Left lung (tissue), 4 donors: ENCODE measurements at regions not wholly inside any gene's neighbourhood (a gene's known extent, or its start where the extent isn't known, plus 50 kb on each side); places are given as distances from the start of the nearest gene placed in this dataset.

ENCODE experiments used
- ATAC-seq: fragments of 200-7000 bp; cut with Tn5 transposase; one replicate; pipeline ENCODE4 v1.9.1; 2020; ENCODE audit warnings: moderate library complexity
- DNase-seq, 4 donors: peaks; one replicate each; pipeline ENCODE4 v3.0.0-alpha.2; 2013 to 2020
- H3K27ac ChIP-seq, 2 donors: fragments of 200-600 bp; sonication (generic) in 1 of 2; one replicate each; pipeline versions ENCODE4 v1.5.0 to v1.8.0; 2020 to 2021
- H3K27me3 ChIP-seq, 2 donors: fragments of 200-600 bp; sonication (generic) in 1 of 2; one replicate each; pipeline versions ENCODE4 v1.5.0 to v1.8.0; 2020 to 2021
- H3K36me3 ChIP-seq, 2 donors: fragments of 200-600 bp; sonication (generic) in 1 of 2; one replicate each; pipeline versions ENCODE4 v1.5.0 to v1.8.0; 2020 to 2021
- H3K4me1 ChIP-seq, 2 donors: fragments of 200-600 bp; one replicate each; pipeline ENCODE4 v1.8.0; 2021
- H3K4me3 ChIP-seq, 2 donors: fragments of 200-600 bp; sonication (generic) in 1 of 2; one replicate each; pipeline versions ENCODE4 v1.5.0 to v1.8.0; 2020 to 2021; ENCODE audit warnings: mild to moderate bottlenecking in 1 of 2
- H3K9me3 ChIP-seq, 2 donors: fragments of 200-600 bp; sonication (generic) in 1 of 2; one replicate each; pipeline versions ENCODE4 v1.5.0 to v1.8.0; 2020 to 2021
- intact Hi-C, 2 donors: fragments of 100-400 bp; cut with DNase I; formaldehyde crosslinking; loops; one replicate each; pipeline versions ENCODE4 v1.11.2 to v1.14.2; 2022
- TF ChIP-seq, protein P1 (sequence below), 2 donors: fragments of 200-600 bp; sonication (generic) in 1 of 2; IDR thresholded peaks; one replicate each; pipeline versions ENCODE4 v1.5.0 to v1.8.0; 2021; ENCODE audit warnings: antibody characterized with exemption in 2 of 2
- donor health status: DM: no; HTN: yes; CAD: no.
- donor health status: DM: no; HTN: no; CAD: no.

DNA sequence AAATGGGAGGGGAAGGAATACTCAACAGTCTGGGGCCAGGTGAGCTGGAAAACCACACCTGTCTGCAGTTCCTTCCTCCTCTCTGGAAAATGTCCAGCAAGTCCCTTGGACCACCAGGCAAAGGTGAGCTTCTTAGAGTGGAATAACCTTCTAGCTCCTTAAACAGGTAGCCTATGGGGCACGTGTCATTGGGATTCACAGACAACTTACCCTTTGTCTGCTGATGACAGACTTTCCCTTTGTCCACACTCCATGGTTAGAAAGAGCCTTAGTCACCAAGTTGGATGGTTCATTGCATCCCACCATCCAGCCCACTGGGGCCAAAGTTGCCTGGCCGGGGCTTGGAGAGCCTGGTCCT, 98.0 kb upstream of the ITGA6 start:
- H3K9me3 ChIP-seq = no peaks in the 10 kb centered on the region
- no peaks in the 10 kb centered on the region for H3K36me3 ChIP-seq
- ATAC-seq (no peak), DNase-seq (no peak)
- no peak overlapping the region for H3K4me3 ChIP-seq
- no peaks in the 10 kb centered on the region for H3K27me3 ChIP-seq
- peaks cover 0 to 4% of the 10 kb centered on the region in 2 donors for H3K4me1 ChIP-seq
- TF ChIP-seq, protein P1, sequence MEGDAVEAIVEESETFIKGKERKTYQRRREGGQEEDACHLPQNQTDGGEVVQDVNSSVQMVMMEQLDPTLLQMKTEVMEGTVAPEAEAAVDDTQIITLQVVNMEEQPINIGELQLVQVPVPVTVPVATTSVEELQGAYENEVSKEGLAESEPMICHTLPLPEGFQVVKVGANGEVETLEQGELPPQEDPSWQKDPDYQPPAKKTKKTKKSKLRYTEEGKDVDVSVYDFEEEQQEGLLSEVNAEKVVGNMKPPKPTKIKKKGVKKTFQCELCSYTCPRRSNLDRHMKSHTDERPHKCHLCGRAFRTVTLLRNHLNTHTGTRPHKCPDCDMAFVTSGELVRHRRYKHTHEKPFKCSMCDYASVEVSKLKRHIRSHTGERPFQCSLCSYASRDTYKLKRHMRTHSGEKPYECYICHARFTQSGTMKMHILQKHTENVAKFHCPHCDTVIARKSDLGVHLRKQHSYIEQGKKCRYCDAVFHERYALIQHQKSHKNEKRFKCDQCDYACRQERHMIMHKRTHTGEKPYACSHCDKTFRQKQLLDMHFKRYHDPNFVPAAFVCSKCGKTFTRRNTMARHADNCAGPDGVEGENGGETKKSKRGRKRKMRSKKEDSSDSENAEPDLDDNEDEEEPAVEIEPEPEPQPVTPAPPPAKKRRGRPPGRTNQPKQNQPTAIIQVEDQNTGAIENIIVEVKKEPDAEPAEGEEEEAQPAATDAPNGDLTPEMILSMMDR (IDR thresholded peaks at IDR 0.05) = no peak
- intact Hi-C loops = no loop called here
- peak overlapping the region in 1 of 2 donors; percentile 48 for H3K27ac ChIP-seq

DNA sequence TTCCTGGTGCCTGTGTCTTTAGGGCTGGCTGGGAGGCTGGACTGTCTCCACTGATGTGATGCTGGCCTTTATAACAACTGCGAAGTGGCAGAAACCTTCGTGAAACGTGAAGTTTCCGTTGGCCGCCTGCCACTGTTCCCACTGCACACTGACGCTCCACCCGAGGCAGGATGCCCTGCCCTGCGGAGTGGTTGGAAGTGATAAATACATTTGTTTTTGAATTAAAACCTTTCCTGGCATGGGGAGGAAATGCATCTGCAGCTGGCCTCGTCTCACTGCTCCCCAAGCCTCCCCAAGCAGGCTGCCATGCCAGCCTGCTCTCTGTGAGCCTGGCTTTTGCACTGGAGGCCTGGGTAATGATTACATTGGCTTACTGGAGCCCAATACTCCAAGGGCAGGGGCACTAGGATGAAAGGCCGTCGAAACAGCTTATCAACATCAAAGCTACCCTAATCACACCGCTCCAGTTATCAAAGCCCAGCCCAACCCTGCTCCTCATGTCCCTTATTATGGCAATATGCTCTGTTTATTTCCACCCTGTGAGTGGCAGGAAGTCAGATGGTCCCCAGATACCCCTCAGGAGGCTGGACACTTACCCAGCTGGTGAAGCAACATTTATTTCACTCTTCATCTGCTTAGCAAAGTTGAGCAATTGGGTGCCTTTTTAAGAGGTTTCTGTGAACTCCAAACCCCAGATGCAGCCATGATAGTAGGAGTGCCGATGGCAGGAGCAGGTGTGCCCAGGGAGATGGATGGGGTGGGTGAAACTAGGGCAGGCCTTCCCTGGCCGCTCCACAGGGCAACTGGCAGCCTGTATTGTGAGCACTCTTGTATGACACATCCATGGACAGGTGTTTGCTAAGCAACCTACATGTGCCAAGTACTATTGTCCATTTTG, 97.4 kb upstream of the ITGA6 start:
- Histone ChIP-seq H3K4me3 (no peak overlapping the region), H3K9me3 (no peaks in the 10 kb centered on the region), H3K4me1 (peaks cover 0 to 4% of the 10 kb centered on the region in 2 donors), H3K27ac (peak overlapping the region in 1 of 2 donors; percentile 65), H3K27me3 (no peaks in the 10 kb centered on the region), H3K36me3 (no peaks in the 10 kb centered on the region)
- DNase-seq (peak in 1 of 4 donors; percentile 56), ATAC-seq (peak; percentile 52)
- TF ChIP-seq, protein P1 (IDR thresholded peaks at IDR 0.05) = no peak
- intact Hi-C loops = no loop called here

DNA sequence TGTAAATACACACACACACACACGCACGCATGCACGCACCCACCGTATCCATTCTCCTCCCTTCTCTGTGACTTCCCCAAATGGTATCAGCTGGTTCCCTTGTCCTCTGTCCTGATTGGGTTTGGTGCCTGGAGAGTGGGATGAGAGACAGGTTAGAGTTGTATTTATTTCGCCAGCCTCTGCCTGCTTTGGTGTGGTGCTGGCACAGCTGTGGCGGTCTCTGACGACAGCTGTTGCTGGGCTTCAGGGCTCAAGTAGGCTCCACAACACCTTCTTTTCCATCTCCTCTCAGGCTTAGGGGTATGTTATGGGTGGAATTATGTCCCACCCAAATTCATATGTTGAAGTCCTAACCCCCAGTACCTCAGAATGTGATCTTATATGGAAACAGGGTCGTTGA, 94.9 kb upstream of the ITGA6 start:
- TF ChIP-seq, protein P1 (IDR thresholded peaks at IDR 0.05) = no peak
- Histone ChIP-seq H3K27ac (no peak overlapping the region), H3K4me1 (peaks cover 0 to 4% of the 10 kb centered on the region in 2 donors), H3K9me3 (no peaks in the 10 kb centered on the region), H3K27me3 (no peaks in the 10 kb centered on the region), H3K4me3 (no peak overlapping the region), H3K36me3 (no peaks in the 10 kb centered on the region)
- no peak for DNase-seq
- intact Hi-C loops = no loop called here
- ATAC-seq = no peak

DNA sequence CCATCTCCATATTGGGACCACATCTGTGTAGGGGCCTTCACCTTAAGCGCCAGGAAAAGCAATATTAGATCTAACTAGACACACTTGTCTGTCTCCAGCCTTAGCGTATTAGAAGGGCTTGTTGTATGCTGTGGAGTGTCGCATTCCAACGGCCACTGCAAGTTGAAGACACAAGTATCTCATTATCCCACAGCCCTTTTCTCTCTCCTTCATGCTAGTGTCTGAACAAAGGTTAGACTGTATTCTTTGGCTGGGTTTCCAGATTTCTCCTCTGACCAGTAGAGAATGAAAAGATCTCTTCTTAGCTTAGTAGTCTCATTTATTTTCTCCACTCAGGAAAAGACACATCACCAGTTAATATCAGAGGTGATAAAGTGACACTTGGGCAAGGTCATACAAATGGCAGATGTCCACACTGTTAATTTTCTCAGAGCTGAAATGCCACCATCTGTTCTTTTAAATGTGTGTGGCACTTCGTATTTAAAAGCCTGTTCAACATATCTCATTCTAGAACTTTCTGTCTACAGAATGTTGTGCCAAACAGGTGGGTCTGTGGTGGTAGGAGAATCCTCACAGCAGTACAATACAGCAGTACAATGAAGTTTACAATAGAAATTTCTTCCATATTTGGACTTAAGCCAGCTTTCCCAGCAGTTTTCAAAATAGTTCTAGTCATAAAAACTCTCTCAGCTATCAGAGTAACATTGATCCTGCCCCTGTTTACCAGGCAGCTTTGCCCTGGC, 94.0 kb upstream of the ITGA6 start:
- Histone ChIP-seq H3K4me3 (no peak overlapping the region), H3K27me3 (no peaks in the 10 kb centered on the region), H3K36me3 (no peaks in the 10 kb centered on the region), H3K4me1 (peaks cover 0 to 4% of the 10 kb centered on the region in 2 donors), H3K27ac (no peak overlapping the region), H3K9me3 (no peaks in the 10 kb centered on the region)
- DNase-seq (no peak), ATAC-seq (no peak)
- intact Hi-C loops = no loop called here
- TF ChIP-seq, protein P1 (IDR thresholded peaks at IDR 0.05) = no peak

DNA sequence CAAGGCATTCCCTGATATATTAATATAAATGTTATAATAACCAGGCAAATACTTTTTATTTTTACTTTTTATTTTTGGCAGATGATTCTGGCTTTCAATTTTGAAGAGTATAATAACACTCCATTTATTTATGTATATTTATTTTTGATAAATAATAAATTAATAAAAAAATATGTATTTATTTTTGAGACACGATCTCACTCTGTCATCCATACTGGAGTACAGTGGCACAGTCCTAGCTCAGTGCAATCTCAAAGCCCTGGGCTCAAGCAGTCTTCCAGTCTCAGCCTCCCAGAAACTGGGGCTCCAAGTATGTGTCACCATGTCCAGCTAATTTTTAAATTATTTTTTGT, 93.4 kb upstream of the ITGA6 start:
- H3K27ac ChIP-seq = no peak overlapping the region
- ATAC-seq (no peak), DNase-seq (no peak)
- H3K9me3 ChIP-seq = no peaks in the 10 kb centered on the region
- intact Hi-C loops = no loop called here
- peaks cover 0 to 4% of the 10 kb centered on the region in 2 donors for H3K4me1 ChIP-seq
- no peak overlapping the region for H3K4me3 ChIP-seq
- no peaks in the 10 kb centered on the region for H3K36me3 ChIP-seq
- H3K27me3 ChIP-seq = no peaks in the 10 kb centered on the region
- TF ChIP-seq, protein P1 (IDR thresholded peaks at IDR 0.05) = no peak
